HCT116 (cell line): ENCODE measurements at regions not wholly inside any gene's neighbourhood (a gene's known extent, or its start where the extent isn't known, plus 50 kb on each side); places are given as distances from the start of the nearest gene placed in this dataset.

Experiments used
- ATAC-seq: fragments of 200-7000 bp; cut with Tn5 transposase; 2 replicates; pipeline ENCODE4 v1.9.1; 2020; ENCODE audit warnings: mild to moderate bottlenecking, moderate library complexity
- BruUV-seq: library from RNA; stranded (reverse); fragments of 400-500 nt; replicated peaks from 2 replicates; lab custom pipeline; 2021; lab: Mats Ljungman, UMichigan
- CTCF ChIA-PET: fragments of 300-600 bp; sonication (Branson Sonifier 250); formaldehyde crosslinking; loops from one replicate; lab custom pipeline; 2021; ENCODE audit warnings: antibody characterized with exemption; lab: Charles Lee
- POLR2A ChIA-PET: fragments of 300-600, 350-600 bp; sonication (Branson Sonifier 250); formaldehyde crosslinking; loops from one replicate; lab custom pipeline; 2021; ENCODE audit warnings: antibody characterized with exemption; lab: Charles Lee
- RAD21 ChIA-PET, 2 experiments: fragments of 300-600 bp; sonication (Branson Sonifier 250); formaldehyde crosslinking; loops; one replicate each; lab custom pipeline; 2023; ENCODE audit warnings: low total read pairs in 2 of 2; ENCODE audit not compliant: uncharacterized antibody in 2 of 2, unreplicated experiment in 2 of 2, low non-redundant PET in 1 of 2; lab: Charles Lee
- DNase-seq: peaks from one replicate; pipeline ENCODE4 v3.0.0-alpha.2; 2010; ENCODE audit warnings: low read depth, low spot score
- H2AFZ ChIP-seq: fragments of 200-600 bp; shearing (Covaris generic), sonication (generic); 2 replicates; pipeline ENCODE4 v1.6.1; 2017; ENCODE audit warnings: low read depth, mixed run types, mixed read lengths, antibody characterized with exemption, low read length; ENCODE audit not compliant: poor library complexity, severe bottlenecking
- H3K27ac ChIP-seq: 2 replicates; pipeline ENCODE4 v1.5.1; 2012; ENCODE audit warnings: low read depth, low read length
- H3K27me3 ChIP-seq: fragments of 200-600 bp; sonication (generic); 2 replicates; pipeline ENCODE4 v1.6.1; 2016; ENCODE audit warnings: mixed run types, low read length, mixed read lengths; ENCODE audit not compliant: insufficient read depth
- H3K36me3 ChIP-seq, 2 experiments: fragments of 200-500 bp in 1 of 2; fragments of 200-600 bp in 1 of 2; sonication (Bioruptor generic) in 1 of 2; sonication (generic) in 1 of 2; 2 replicates each; pipeline versions ENCODE4 v1.5.1 to v1.6.1; 2014 to 2016; ENCODE audit warnings: low read length in 2 of 2, inconsistent platforms in 1 of 2, mixed read lengths in 1 of 2, mixed run types in 1 of 2; ENCODE audit not compliant: insufficient read depth in 2 of 2, control insufficient read depth in 1 of 2
- H3K4me1 ChIP-seq, 2 experiments: fragments of 200-600 bp in 1 of 2; sonication (generic) in 1 of 2; 2 replicates each; pipeline versions ENCODE4 v1.5.1 to v1.6.1; 2012 to 2017; ENCODE audit warnings: low read length in 2 of 2, inconsistent platforms in 1 of 2, mild to moderate bottlenecking in 1 of 2, mixed read lengths in 1 of 2, mixed run types in 1 of 2, moderate library complexity in 1 of 2; ENCODE audit not compliant: insufficient read depth in 2 of 2, control insufficient read depth in 1 of 2
- H3K4me2 ChIP-seq: fragments of 200-600 bp; sonication (generic); 2 replicates; pipeline ENCODE4 v1.6.1; 2017; ENCODE audit warnings: mixed run types, low read length, mixed read lengths
- H3K4me3 ChIP-seq, 2 experiments: fragments of 200-600 bp in 1 of 2; sonication (generic) in 1 of 2; replicated peaks in 1 of 2; 2 replicates each; pipeline ENCODE4 v1.5.1; 2011 to 2016; ENCODE audit warnings: low read length in 2 of 2, control low read depth in 1 of 2, low read depth in 1 of 2, mild to moderate bottlenecking in 1 of 2, mixed read lengths in 1 of 2, mixed run types in 1 of 2
- H3K79me2 ChIP-seq: fragments of 200-600 bp; sonication (generic); 2 replicates; pipeline ENCODE4 v1.6.1; 2017; ENCODE audit warnings: mild to moderate bottlenecking, mixed run types, low read length, moderate library complexity, mixed read lengths; ENCODE audit not compliant: insufficient read depth
- H3K9ac ChIP-seq: fragments of 200-600 bp; sonication (generic); 2 replicates; pipeline ENCODE4 v1.6.1; 2016; ENCODE audit warnings: low read length, mixed read lengths
- H3K9me2 ChIP-seq: fragments of 200-600 bp; sonication (generic), shearing (Covaris generic); 2 replicates; pipeline ENCODE4 v1.6.1; 2017; ENCODE audit warnings: mixed run types, mild to moderate bottlenecking, moderate library complexity; ENCODE audit not compliant: insufficient read depth
- H3K9me3 ChIP-seq, 2 experiments: fragments of 200-500 bp in 1 of 2; fragments of 200-600 bp in 1 of 2; sonication (Bioruptor generic) in 1 of 2; sonication (generic) in 1 of 2; 2 replicates each; pipeline ENCODE4 v1.6.1; 2014 to 2017; ENCODE audit warnings: low read length in 2 of 2, mixed read lengths in 2 of 2, inconsistent platforms in 1 of 2, low read depth in 1 of 2, mild to moderate bottlenecking in 1 of 2, mixed run types in 1 of 2, moderate library complexity in 1 of 2; ENCODE audit not compliant: control insufficient read depth in 1 of 2, insufficient read depth in 1 of 2
- H4K20me1 ChIP-seq: fragments of 200-600 bp; sonication (generic), shearing (Covaris generic); 2 replicates; pipeline ENCODE4 v1.6.1; 2017; ENCODE audit warnings: mixed run types, mild to moderate bottlenecking, moderate library complexity; ENCODE audit not compliant: insufficient read depth
- CBX3 ChIP-seq: IDR thresholded peaks from 2 replicates; pipeline ENCODE4 v1.6.1; 2012; ENCODE audit warnings: low read depth
- CEBPB ChIP-seq: IDR thresholded peaks from 2 replicates; pipeline ENCODE4 v1.6.1; 2012; ENCODE audit warnings: low read depth
- CTCF ChIP-seq, 3 experiments: fragments of 200-600 bp in 1 of 3; sonication (generic) in 1 of 3; IDR thresholded peaks in 2 of 3; conservative IDR thresholded peaks in 1 of 3; 2 replicates each; pipeline ENCODE4 v1.5.1; 2012 to 2017; ENCODE audit warnings: low read depth in 2 of 3, low read length in 2 of 3, antibody characterized with exemption in 1 of 3, borderline replicate concordance in 1 of 3, control low read depth in 1 of 3, mild to moderate bottlenecking in 1 of 3, mixed read lengths in 1 of 3, mixed run types in 1 of 3, moderate library complexity in 1 of 3; ENCODE audit not compliant: insufficient read depth in 1 of 3
- EGR1 ChIP-seq: IDR thresholded peaks from 2 replicates; pipeline ENCODE4 v1.6.1; 2012; ENCODE audit warnings: low read depth
- ELF1 ChIP-seq: IDR thresholded peaks from 2 replicates; pipeline ENCODE4 v1.6.1; 2012; ENCODE audit warnings: low read depth, borderline replicate concordance
- EZH2 ChIP-seq: fragments of 200-600 bp; sonication (generic); IDR thresholded peaks from 2 replicates; pipeline ENCODE4 v1.6.1; 2017; ENCODE audit warnings: antibody characterized with exemption, mixed run types
- POLR2A ChIP-seq: IDR thresholded peaks from 2 replicates; pipeline ENCODE4 v1.7.0; 2011; ENCODE audit warnings: borderline replicate concordance; ENCODE audit not compliant: insufficient read depth, insufficient read length; ENCODE audit errors: extremely low read depth
- RAD21 ChIP-seq: IDR thresholded peaks from 2 replicates; pipeline ENCODE4 v1.6.1; 2012; ENCODE audit warnings: low read depth, mild to moderate bottlenecking
- REST ChIP-seq: IDR thresholded peaks from 2 replicates; pipeline ENCODE4 v1.6.1; 2012; ENCODE audit warnings: low read depth
- SP1 ChIP-seq: IDR thresholded peaks from 2 replicates; pipeline ENCODE4 v1.6.1; 2012; ENCODE audit warnings: low read depth
- SRF ChIP-seq: IDR thresholded peaks from 2 replicates; pipeline ENCODE4 v1.6.1; 2012; ENCODE audit warnings: low read depth
- TCF7L2 ChIP-seq: IDR thresholded peaks from 2 replicates; pipeline ENCODE4 v1.7.0; 2011; ENCODE audit warnings: borderline replicate concordance, inconsistent platforms; ENCODE audit not compliant: insufficient read depth, insufficient read length; ENCODE audit errors: extremely low read depth
- YY1 ChIP-seq: IDR thresholded peaks from 2 replicates; pipeline ENCODE4 v1.6.1; 2011; ENCODE audit warnings: low read length, low read depth, moderate library complexity, mild to moderate bottlenecking; ENCODE audit not compliant: insufficient replicate concordance; ENCODE audit errors: extremely low read depth
- ZBTB33 ChIP-seq: IDR thresholded peaks from 2 replicates; pipeline ENCODE4 v1.6.1; 2011; ENCODE audit warnings: mild to moderate bottlenecking, low read length, moderate library complexity; ENCODE audit not compliant: insufficient replicate concordance; ENCODE audit errors: extremely low read depth
- ZFX ChIP-seq: fragments of 450-650 bp; IDR thresholded peaks from 2 replicates; pipeline ENCODE4 v1.6.1; 2017
- ZNF274 ChIP-seq: fragments of 200-500 bp; sonication (Bioruptor generic); IDR thresholded peaks from 2 replicates; pipeline ENCODE4 v1.6.1; 2014; ENCODE audit warnings: mild to moderate bottlenecking, low read depth, low read length, inconsistent platforms
- intact Hi-C: fragments of 100-400 bp; cut with micrococcal nuclease; formaldehyde crosslinking; loops from 2 replicates; pipeline ENCODE4 v1.10.0; 2022

- RAD21 ChIA-PET = no interaction called here
- DNase-seq (no peak), ATAC-seq (no peak)
- Histone ChIP-seq H3K4me2 (no peak overlapping the region), H3K4me3 (no peak overlapping the region), H3K27ac (no peak overlapping the region), H3K9me3 (no peaks in the 10 kb centered on the region), H3K36me3 (no peaks in the 10 kb centered on the region), H3K9ac (no peak overlapping the region), H3K79me2 (no peaks in the 10 kb centered on the region), H3K27me3 (0 out of 2 replicates have a peak, but pooled peaks cover 15% of the 10 kb centered on the region), H2AFZ (no peak overlapping the region), H3K4me1 (no peaks in the 10 kb centered on the region), H4K20me1 (no peaks in the 10 kb centered on the region), H3K9me2 (no peaks in the 10 kb centered on the region)
- intact Hi-C loops = no loop called here
- CTCF ChIA-PET = no interaction called here
- TF ChIP-seq ZNF274 = no peak
- TF ChIP-seq SP1 = no peak
- no peak for TF ChIP-seq EGR1
- TF ChIP-seq YY1 = no peak
- no peak for TF ChIP-seq POLR2A
- TF ChIP-seq TCF7L2 = no peak
- no peak for TF ChIP-seq ZFX
- TF ChIP-seq SRF = no peak
- no peak for TF ChIP-seq CEBPB
- TF ChIP-seq ELF1 = no peak
- TF ChIP-seq CTCF (IDR thresholded peaks at IDR 0.05 in 2 of 3, conservative IDR thresholded peaks at IDR 0.05 in 1 of 3; ENCODE audit: borderline replicate concordance in 1 of 3, insufficient read depth in 1 of 3, low read depth in 2 of 3, low read length in 2 of 3) = no peak
- TF ChIP-seq ZBTB33 = no peak
- TF ChIP-seq CBX3 = no peak
- TF ChIP-seq REST = no peak
- no peak for TF ChIP-seq RAD21
- no peak for TF ChIP-seq EZH2
- BruUV-seq = no TSS peak
- POLR2A ChIA-PET = no interaction called here
Observed at GRCh38 chr20:20795119-20795518, 82.7 kb upstream of the RALGAPA2 start.
